D721Med (cell line): ENCODE measurements at regions not wholly inside any gene's neighbourhood (a gene's known extent, or its start where the extent isn't known, plus 50 kb on each side); places are given as distances from the start of the nearest gene placed in this dataset.

Source experiments
- DNase-seq: peaks from one replicate; pipeline ENCODE4 v3.0.0; 2011; ENCODE audit warnings: low spot score; ENCODE audit not compliant: insufficient read length
- FAIRE-seq: peaks from 2 replicates; lab custom pipeline; 2011; peaks lifted over from hg19 to GRCh38; lab: Jason Lieb, UNC
- TF ChIP-seq, protein P1 (sequence below): IDR thresholded peaks from 2 replicates; pipeline ENCODE4 v1.5.1; 2012; ENCODE audit warnings: mild to moderate bottlenecking, control low read depth; ENCODE audit not compliant: insufficient read depth; ENCODE audit errors: missing control alignments

- FAIRE-seq (no peak), DNase-seq (no peak)
- TF ChIP-seq, protein P1, sequence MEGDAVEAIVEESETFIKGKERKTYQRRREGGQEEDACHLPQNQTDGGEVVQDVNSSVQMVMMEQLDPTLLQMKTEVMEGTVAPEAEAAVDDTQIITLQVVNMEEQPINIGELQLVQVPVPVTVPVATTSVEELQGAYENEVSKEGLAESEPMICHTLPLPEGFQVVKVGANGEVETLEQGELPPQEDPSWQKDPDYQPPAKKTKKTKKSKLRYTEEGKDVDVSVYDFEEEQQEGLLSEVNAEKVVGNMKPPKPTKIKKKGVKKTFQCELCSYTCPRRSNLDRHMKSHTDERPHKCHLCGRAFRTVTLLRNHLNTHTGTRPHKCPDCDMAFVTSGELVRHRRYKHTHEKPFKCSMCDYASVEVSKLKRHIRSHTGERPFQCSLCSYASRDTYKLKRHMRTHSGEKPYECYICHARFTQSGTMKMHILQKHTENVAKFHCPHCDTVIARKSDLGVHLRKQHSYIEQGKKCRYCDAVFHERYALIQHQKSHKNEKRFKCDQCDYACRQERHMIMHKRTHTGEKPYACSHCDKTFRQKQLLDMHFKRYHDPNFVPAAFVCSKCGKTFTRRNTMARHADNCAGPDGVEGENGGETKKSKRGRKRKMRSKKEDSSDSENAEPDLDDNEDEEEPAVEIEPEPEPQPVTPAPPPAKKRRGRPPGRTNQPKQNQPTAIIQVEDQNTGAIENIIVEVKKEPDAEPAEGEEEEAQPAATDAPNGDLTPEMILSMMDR, result no peak
These were observed 342.5 kb upstream of the NDST3 start for GRCh38 chr4:117691572-117692351.

DNA sequence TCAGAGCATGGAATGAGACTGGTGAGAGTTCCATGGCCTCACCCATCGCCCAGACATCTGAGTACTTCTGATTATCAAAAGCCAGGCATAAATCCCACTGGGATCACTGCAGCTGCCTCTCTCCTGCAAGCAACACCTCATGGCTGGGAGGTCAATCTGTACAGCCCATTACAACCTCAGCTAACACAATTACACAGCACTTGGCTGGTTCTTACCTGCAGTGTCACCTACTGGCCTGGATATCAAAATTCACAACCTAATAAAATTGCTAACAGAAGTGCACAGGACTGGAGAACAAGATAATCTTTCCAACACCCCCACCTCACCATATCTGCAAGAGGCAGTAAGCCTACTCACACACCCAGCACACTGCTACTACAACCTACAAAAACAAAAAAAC is 341.7 kb upstream of the NDST3 start:
- DNase-seq (no peak), FAIRE-seq (no peak)
- TF ChIP-seq, protein P1, result no peak

DNA sequence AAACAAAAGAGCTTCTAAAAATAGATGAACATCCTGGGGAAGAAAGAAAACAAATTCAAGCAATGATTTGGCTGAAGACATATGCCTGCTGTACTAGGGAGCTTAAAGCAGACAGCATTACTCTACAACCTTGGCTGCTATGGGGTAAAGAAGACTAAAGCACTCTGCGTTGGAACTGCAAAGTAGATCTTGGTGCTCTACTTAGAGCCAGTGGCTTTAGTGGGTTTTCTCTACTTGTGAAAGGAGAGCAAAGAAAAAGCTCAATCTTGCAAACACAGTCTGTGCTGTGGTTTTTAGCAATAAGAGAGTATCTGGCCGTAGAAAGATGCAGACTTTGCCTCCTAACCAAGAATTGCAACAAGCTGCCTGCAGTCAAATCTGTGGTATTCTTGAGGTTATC is 334.7 kb upstream of the NDST3 start:
- TF ChIP-seq, protein P1, result no peak
- DNase-seq, result no peak
- no peak for FAIRE-seq

- no peak for DNase-seq
- no peak for FAIRE-seq
- TF ChIP-seq, protein P1, result peak; percentile 16
These were observed 334.0 kb upstream of the NDST3 start for GRCh38 chr4:117700111-117700892.

DNA sequence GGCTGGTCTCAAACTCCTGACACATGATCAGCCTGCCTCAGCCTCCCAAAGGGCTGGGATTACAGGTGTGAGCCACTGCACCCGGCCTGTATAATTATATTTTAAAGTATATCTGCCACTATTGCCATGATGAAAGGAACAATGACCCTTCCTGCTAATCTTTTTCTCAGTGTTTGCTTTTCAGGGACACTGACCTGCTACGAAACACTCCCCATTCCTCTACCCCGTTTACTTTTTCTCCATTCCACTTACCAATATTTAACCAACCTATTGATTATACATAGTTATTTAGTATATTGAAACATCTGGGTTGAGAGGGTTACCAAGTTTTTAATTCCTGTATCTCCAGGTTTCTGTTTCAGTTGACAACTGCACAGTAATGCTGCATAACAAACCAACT is 331.9 kb upstream of the NDST3 start:
- TF ChIP-seq, protein P1, result no peak
- DNase-seq (no peak), FAIRE-seq (no peak)

GRCh38 chr4:117704721-117705120 is 329.6 kb upstream of the NDST3 start:
- DNase-seq (no peak), FAIRE-seq (no peak)
- TF ChIP-seq, protein P1, result no peak
